ENCODE measurements at regions not wholly inside any gene's neighbourhood (a gene's known extent, or its start where the extent isn't known, plus 50 kb on each side); places are given as distances from the start of the nearest gene placed in this dataset.

DNA sequence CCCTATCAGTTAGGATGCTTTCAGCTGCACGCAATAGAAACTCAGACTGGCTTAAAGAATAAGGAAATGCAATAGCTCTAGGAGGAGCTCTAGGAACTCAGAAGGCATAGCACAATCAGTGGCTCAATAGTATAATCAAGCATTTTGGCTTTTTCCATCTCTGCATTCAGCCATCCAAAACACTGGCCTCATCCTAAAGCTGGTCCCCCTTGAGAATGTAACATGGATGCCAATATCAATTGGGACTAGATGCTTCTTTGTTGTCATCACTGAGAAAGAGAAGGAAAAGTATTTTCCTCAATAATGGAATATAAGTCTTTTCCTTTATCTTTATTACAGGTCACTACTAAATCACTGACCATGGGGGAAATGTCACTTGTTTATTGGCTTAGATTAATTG lies 509.5 kb downstream of the PLPP3 start:
- TF ChIP-seq, protein P1, sequence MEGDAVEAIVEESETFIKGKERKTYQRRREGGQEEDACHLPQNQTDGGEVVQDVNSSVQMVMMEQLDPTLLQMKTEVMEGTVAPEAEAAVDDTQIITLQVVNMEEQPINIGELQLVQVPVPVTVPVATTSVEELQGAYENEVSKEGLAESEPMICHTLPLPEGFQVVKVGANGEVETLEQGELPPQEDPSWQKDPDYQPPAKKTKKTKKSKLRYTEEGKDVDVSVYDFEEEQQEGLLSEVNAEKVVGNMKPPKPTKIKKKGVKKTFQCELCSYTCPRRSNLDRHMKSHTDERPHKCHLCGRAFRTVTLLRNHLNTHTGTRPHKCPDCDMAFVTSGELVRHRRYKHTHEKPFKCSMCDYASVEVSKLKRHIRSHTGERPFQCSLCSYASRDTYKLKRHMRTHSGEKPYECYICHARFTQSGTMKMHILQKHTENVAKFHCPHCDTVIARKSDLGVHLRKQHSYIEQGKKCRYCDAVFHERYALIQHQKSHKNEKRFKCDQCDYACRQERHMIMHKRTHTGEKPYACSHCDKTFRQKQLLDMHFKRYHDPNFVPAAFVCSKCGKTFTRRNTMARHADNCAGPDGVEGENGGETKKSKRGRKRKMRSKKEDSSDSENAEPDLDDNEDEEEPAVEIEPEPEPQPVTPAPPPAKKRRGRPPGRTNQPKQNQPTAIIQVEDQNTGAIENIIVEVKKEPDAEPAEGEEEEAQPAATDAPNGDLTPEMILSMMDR (IDR thresholded peaks at IDR 0.05; ENCODE audit: low read depth, low read length, missing control alignments): no peak
- DNase-seq (ENCODE audit: extremely low read depth, low read depth): no peak
- no peak overlapping the region for H3K4me3 ChIP-seq (replicated peaks; ENCODE audit: low read depth, low read length)

DNA sequence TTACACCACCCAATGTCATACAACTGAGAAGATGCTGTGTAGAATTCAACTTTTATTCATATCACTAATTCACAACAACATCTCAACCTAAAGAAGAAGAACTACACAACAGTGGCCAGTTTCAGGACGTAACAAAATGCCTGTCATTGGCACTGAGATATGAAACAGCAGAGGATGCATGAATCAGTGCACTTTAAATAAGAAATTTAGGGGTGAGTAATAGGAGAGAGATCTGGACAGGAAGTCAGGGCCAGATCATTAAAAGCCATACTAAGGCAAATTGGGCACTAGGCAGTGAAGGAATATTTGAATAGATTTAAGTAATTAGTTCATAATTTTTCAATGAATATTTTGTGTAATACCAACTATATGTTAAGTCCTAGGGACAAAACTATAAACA lies 510.5 kb downstream of the PLPP3 start:
- TF ChIP-seq, protein P1 (IDR thresholded peaks at IDR 0.05; ENCODE audit: low read depth, low read length, missing control alignments): no peak
- H3K4me3 ChIP-seq (replicated peaks; ENCODE audit: low read depth, low read length): no peak overlapping the region
- no peak for DNase-seq (ENCODE audit: extremely low read depth, low read depth)

DNA sequence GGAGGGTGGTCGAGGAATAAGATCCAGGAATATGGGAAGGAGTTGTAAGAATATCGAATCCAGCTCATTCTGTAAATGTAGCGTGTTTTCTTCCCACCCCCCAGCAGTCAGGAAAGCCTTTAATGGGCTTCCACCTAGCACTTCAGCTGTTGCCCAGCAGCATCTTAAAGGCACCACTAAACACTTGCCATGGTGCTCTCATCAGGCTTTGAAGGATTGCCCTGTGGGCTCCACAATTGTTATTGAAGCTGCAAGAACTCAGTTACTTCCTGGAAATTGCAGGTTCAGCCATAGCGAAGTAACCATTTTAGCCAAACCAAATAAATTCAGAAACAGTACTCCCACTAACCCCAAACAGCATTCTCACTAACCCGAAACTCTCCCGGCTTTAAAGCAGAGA lies 511.2 kb downstream of the PLPP3 start:
- TF ChIP-seq, protein P1 (IDR thresholded peaks at IDR 0.05; ENCODE audit: low read depth, low read length, missing control alignments): no peak

GRCh38 chr1:56065729-56066128 lies 513.6 kb downstream of the PLPP3 start:
- H3K4me3 ChIP-seq (replicated peaks; ENCODE audit: low read depth, low read length): no peak overlapping the region
- DNase-seq (ENCODE audit: extremely low read depth, low read depth): no peak
- TF ChIP-seq, protein P1 (IDR thresholded peaks at IDR 0.05; ENCODE audit: low read depth, low read length, missing control alignments): no peak

More for the DNA sequence above, 511.2 kb downstream of the PLPP3 start:
- no peak for DNase-seq (ENCODE audit: extremely low read depth, low read depth)
- no peak overlapping the region for H3K4me3 ChIP-seq (replicated peaks; ENCODE audit: low read depth, low read length)

GRCh38 chr1:56064705-56065104 lies 514.7 kb downstream of the PLPP3 start:
- TF ChIP-seq, protein P1 (IDR thresholded peaks at IDR 0.05; ENCODE audit: low read depth, low read length, missing control alignments): no peak
- H3K4me3 ChIP-seq (replicated peaks; ENCODE audit: low read depth, low read length): no peak overlapping the region
- DNase-seq (ENCODE audit: extremely low read depth, low read depth): no peak

DNA sequence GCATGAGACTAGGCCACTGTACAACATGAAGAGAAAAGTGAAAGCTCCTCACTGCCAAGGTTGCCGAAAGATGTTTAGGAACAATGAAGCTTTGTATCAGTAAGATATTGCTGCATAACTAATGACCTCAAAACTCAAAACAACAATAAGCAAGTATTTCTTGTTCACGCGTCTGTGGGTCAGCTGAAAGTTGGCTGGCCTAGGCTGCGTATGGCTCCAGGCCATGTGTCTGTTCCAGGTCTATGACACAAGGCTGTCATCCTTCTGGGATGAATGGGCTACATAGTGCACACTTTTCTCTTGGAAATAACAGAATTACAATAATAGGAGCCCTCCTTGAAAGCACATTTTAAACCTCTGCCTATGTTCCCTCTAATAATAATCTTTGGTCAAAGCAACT lies 515.9 kb downstream of the PLPP3 start:
- TF ChIP-seq, protein P1 (IDR thresholded peaks at IDR 0.05; ENCODE audit: low read depth, low read length, missing control alignments): no peak
- no peak for DNase-seq (ENCODE audit: extremely low read depth, low read depth)
- H3K4me3 ChIP-seq (replicated peaks; ENCODE audit: low read depth, low read length): no peak overlapping the region

- DNase-seq (ENCODE audit: extremely low read depth, low read depth): no peak
- TF ChIP-seq, protein P1 (IDR thresholded peaks at IDR 0.05; ENCODE audit: low read depth, low read length, missing control alignments): no peak
- no peak overlapping the region for H3K4me3 ChIP-seq (replicated peaks; ENCODE audit: low read depth, low read length)
Measured at GRCh38 chr1:56062625-56063024, 516.7 kb downstream of the PLPP3 start.

All from HFF-Myc (cell line).